GM12873 (cell line): ENCODE measurements at regions not wholly inside any gene's neighbourhood (a gene's known extent, or its start where the extent isn't known, plus 50 kb on each side); places are given as distances from the start of the nearest gene placed in this dataset.

ENCODE experiments used
- TF ChIP-seq, protein P1 (sequence below): IDR thresholded peaks from 2 replicates; pipeline ENCODE4 v1.5.1; 2012; ENCODE audit warnings: low read depth, mild to moderate bottlenecking, moderate library complexity, low read length, control low read depth; ENCODE audit not compliant: insufficient read depth; ENCODE audit errors: missing control alignments

- TF ChIP-seq, protein P1, sequence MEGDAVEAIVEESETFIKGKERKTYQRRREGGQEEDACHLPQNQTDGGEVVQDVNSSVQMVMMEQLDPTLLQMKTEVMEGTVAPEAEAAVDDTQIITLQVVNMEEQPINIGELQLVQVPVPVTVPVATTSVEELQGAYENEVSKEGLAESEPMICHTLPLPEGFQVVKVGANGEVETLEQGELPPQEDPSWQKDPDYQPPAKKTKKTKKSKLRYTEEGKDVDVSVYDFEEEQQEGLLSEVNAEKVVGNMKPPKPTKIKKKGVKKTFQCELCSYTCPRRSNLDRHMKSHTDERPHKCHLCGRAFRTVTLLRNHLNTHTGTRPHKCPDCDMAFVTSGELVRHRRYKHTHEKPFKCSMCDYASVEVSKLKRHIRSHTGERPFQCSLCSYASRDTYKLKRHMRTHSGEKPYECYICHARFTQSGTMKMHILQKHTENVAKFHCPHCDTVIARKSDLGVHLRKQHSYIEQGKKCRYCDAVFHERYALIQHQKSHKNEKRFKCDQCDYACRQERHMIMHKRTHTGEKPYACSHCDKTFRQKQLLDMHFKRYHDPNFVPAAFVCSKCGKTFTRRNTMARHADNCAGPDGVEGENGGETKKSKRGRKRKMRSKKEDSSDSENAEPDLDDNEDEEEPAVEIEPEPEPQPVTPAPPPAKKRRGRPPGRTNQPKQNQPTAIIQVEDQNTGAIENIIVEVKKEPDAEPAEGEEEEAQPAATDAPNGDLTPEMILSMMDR: no peak
Measured at GRCh38 chr14:80269353-80269925, 58.1 kb upstream of the DIO2 start.

- TF ChIP-seq, protein P1: no peak
Measured at GRCh38 chr14:80266930-80267329, 55.6 kb upstream of the DIO2 start.

DNA sequence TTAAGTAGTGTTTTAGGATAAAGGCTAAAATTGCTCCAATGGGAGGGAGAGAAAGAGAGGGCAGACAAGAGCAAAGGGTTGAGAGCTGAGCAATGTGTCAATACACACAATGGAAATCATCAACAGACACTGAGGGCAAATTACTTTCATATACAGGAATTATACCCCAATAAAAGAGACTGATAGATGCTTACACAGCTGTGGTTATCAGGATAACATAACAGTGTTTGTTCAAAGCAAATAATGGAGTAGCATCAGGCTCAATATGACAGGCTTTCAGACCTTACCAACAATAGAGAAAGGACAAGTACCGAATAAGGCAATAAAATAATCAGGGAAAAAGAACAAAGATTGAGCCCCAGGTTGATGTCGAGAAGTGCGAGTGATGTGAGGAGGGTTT is 53.4 kb upstream of the DIO2 start:
- TF ChIP-seq, protein P1: no peak
